Jurkat, Clone E6-1 (cell line): ENCODE measurements at regions not wholly inside any gene's neighbourhood (a gene's known extent, or its start where the extent isn't known, plus 50 kb on each side); places are given as distances from the start of the nearest gene placed in this dataset.

Experiments
- DNase-seq: peaks from one replicate; pipeline ENCODE4 v3.0.0-alpha.2; 2011; ENCODE audit warnings: low read depth, low spot score
- H3K4me3 ChIP-seq: 2 replicates; pipeline ENCODE4 v1.5.1; 2011; ENCODE audit warnings: mild to moderate bottlenecking, low read length, control low read depth, moderate library complexity

GRCh38 chr7:130875265-130875741 is 141.3 kb upstream of the KLF14 start:
- peak; percentile 21 for DNase-seq
- H3K4me3 ChIP-seq = no peak overlapping the region

GRCh38 chr7:130875901-130876300 is 141.9 kb upstream of the KLF14 start:
- H3K4me3 ChIP-seq = no peak overlapping the region
- no peak for DNase-seq

GRCh38 chr7:130877236-130877990 is 143.4 kb upstream of the KLF14 start:
- H3K4me3 ChIP-seq = no peak overlapping the region
- peak; percentile 72 for DNase-seq

GRCh38 chr7:130877991-130878305 is 143.9 kb upstream of the KLF14 start:
- H3K4me3 ChIP-seq = no peak overlapping the region
- no peak for DNase-seq

- H3K4me3 ChIP-seq = no peak overlapping the region
- DNase-seq = no peak
These were observed 144.8 kb upstream of the KLF14 start for GRCh38 chr7:130878785-130879184.

GRCh38 chr7:130879191-130879590 is 145.2 kb upstream of the KLF14 start:
- no peak overlapping the region for H3K4me3 ChIP-seq
- DNase-seq = no peak

- H3K4me3 ChIP-seq = no peak overlapping the region
- no peak for DNase-seq
These were observed 146.7 kb upstream of the KLF14 start for GRCh38 chr7:130880668-130881067.

- H3K4me3 ChIP-seq = no peak overlapping the region
- DNase-seq = no peak
These were observed 147.2 kb upstream of the KLF14 start for GRCh38 chr7:130881091-130881798.

- H3K4me3 ChIP-seq = no peak overlapping the region
- no peak for DNase-seq
These were observed 147.8 kb upstream of the KLF14 start for GRCh38 chr7:130881799-130882141.

- H3K4me3 ChIP-seq = no peak overlapping the region
- no peak for DNase-seq
These were observed 148.4 kb upstream of the KLF14 start for GRCh38 chr7:130882396-130882795.

GRCh38 chr7:130883928-130884327 is 149.9 kb upstream of the KLF14 start:
- H3K4me3 ChIP-seq = no peak overlapping the region
- no peak for DNase-seq

- H3K4me3 ChIP-seq = no peak overlapping the region
- no peak for DNase-seq
These were observed 150.7 kb upstream of the KLF14 start for GRCh38 chr7:130884437-130885417.

- H3K4me3 ChIP-seq = no peak overlapping the region
- DNase-seq = no peak
These were observed 152.6 kb upstream of the KLF14 start for GRCh38 chr7:130886438-130887135.

- H3K4me3 ChIP-seq = no peak overlapping the region
- no peak for DNase-seq
These were observed 153.4 kb upstream of the KLF14 start for GRCh38 chr7:130887182-130887956.

GRCh38 chr7:130887957-130888371 is 154.0 kb upstream of the KLF14 start:
- no peak overlapping the region for H3K4me3 ChIP-seq
- DNase-seq = no peak

GRCh38 chr7:130888468-130888867 is 154.5 kb upstream of the KLF14 start:
- no peak overlapping the region for H3K4me3 ChIP-seq

GRCh38 chr7:130890176-130891020 is 156.4 kb upstream of the KLF14 start:
- DNase-seq = no peak
- no peak overlapping the region for H3K4me3 ChIP-seq

More at GRCh38 chr7:130888468-130888867, 154.5 kb upstream of the KLF14 start:
- DNase-seq = no peak
